ENCODE measurements at regions not wholly inside any gene's neighbourhood (a gene's known extent, or its start where the extent isn't known, plus 50 kb on each side); places are given as distances from the start of the nearest gene placed in this dataset.

GRCh38 chrX:11881485-11882170 is 123.6 kb downstream of the MSL3 start:
- TF ChIP-seq CTCF (IDR thresholded peaks at IDR 0.05) (no peak), POLR2A (IDR thresholded peaks at IDR 0.05) (no peak)
